Keratinocyte (primary cell): ENCODE measurements at regions not wholly inside any gene's neighbourhood (a gene's known extent, or its start where the extent isn't known, plus 50 kb on each side); places are given as distances from the start of the nearest gene placed in this dataset.

Experiments
- DNase-seq: peaks from one replicate; pipeline ENCODE4 v3.0.0-alpha.2; 2011; ENCODE audit warnings: low read depth, missing footprints, low spot score
- FAIRE-seq: peaks from 2 replicates; lab custom pipeline; 2011; peaks lifted over from hg19 to GRCh38; lab: Jason Lieb, UNC
- H2AFZ ChIP-seq: 2 replicates; pipeline ENCODE4 v1.6.0; 2012; ENCODE audit warnings: low read length, control low read depth, inconsistent platforms; ENCODE audit not compliant: control insufficient read depth
- H3K27ac ChIP-seq: 2 replicates; pipeline ENCODE4 v1.5.1; 2011; ENCODE audit warnings: low read length; ENCODE audit not compliant: control insufficient read depth, insufficient read depth
- H3K27me3 ChIP-seq: 3 replicates; pipeline ENCODE4 v1.6.0; 2011; ENCODE audit warnings: low read length; ENCODE audit not compliant: control insufficient read depth, insufficient read depth; ENCODE audit errors: extremely low read depth
- H3K36me3 ChIP-seq, 2 experiments: 2 replicates in 1 of 2; 3 replicates in 1 of 2; pipeline ENCODE4 v1.5.1; 2011; ENCODE audit warnings: low read length in 2 of 2, mild to moderate bottlenecking in 1 of 2; ENCODE audit not compliant: control insufficient read depth in 2 of 2, insufficient read depth in 2 of 2; ENCODE audit errors: extremely low read depth in 1 of 2
- H3K4me1 ChIP-seq: 3 replicates; pipeline ENCODE4 v1.5.1; 2011; ENCODE audit warnings: low read length; ENCODE audit not compliant: control insufficient read depth, insufficient read depth; ENCODE audit errors: extremely low read depth
- H3K4me2 ChIP-seq: 3 replicates; pipeline ENCODE4 v1.6.0; 2011; ENCODE audit warnings: low read depth, low read length; ENCODE audit not compliant: control insufficient read depth, insufficient read depth; ENCODE audit errors: extremely low read depth
- H3K4me3 ChIP-seq, 3 experiments: fragments of 200-600 bp in 1 of 3; sonication (generic) in 1 of 3; 2 replicates in 2 of 3; 3 replicates in 1 of 3; pipeline ENCODE4 v1.5.1; 2011 to 2016; ENCODE audit warnings: low read length in 3 of 3, mild to moderate bottlenecking in 3 of 3, control low read depth in 2 of 3, inconsistent platforms in 1 of 3, low read depth in 1 of 3, mixed read lengths in 1 of 3, mixed run types in 1 of 3, moderate library complexity in 1 of 3; ENCODE audit not compliant: control insufficient read depth in 2 of 3, insufficient read depth in 2 of 3; ENCODE audit errors: extremely low read depth in 1 of 3
- H3K79me2 ChIP-seq: 2 replicates; pipeline ENCODE4 v1.6.0; 2012; ENCODE audit warnings: low read length; ENCODE audit not compliant: control insufficient read depth, insufficient read depth
- H3K9ac ChIP-seq: 3 replicates; pipeline ENCODE4 v1.6.0; 2011; ENCODE audit warnings: low read length; ENCODE audit not compliant: control insufficient read depth, insufficient read depth; ENCODE audit errors: extremely low read depth
- H3K9me1 ChIP-seq: 3 replicates; pipeline ENCODE4 v1.6.0; 2011; ENCODE audit warnings: low read length; ENCODE audit not compliant: control insufficient read depth, insufficient read depth; ENCODE audit errors: extremely low read depth
- H3K9me3 ChIP-seq: 2 replicates; pipeline ENCODE4 v1.5.1; 2012; ENCODE audit warnings: low read depth, low read length; ENCODE audit not compliant: control insufficient read depth
- H4K20me1 ChIP-seq: 3 replicates; pipeline ENCODE4 v1.6.0; 2011; ENCODE audit warnings: low read length; ENCODE audit not compliant: control insufficient read depth, insufficient read depth; ENCODE audit errors: extremely low read depth
- CTCF ChIP-seq, 3 experiments: IDR thresholded peaks in 1 of 3; conservative IDR thresholded peaks in 1 of 3; optimal IDR thresholded peaks in 1 of 3; 2 replicates in 2 of 3; 3 replicates in 1 of 3; pipeline versions ENCODE3 to v1.5.1; 2011; ENCODE audit warnings: low read length in 3 of 3, mild to moderate bottlenecking in 3 of 3, moderate library complexity in 2 of 3, control low read depth in 1 of 3, inconsistent platforms in 1 of 3; ENCODE audit not compliant: insufficient read depth in 2 of 3; ENCODE audit errors: extremely low read depth in 1 of 3
- EZH2 ChIP-seq: IDR thresholded peaks from one replicate; pipeline ENCODE4 v1.6.1; 2012; ENCODE audit warnings: inconsistent platforms, mild to moderate bottlenecking, low read length, moderate library complexity
- dilution Hi-C: fragments of 300-500 bp; cut with MboI; formaldehyde crosslinking; loops from one replicate; pipeline ENCODE4 v1.7.0; 2020; ENCODE audit warnings: low sequenced_read_pairs; ENCODE audit not compliant: extremely low pct_ligation_motif_present

GRCh38 chr15:31498756-31499155 is 172.1 kb downstream of the KLF13 start:
- Histone ChIP-seq H3K9ac (no peak overlapping the region), H2AFZ (peak overlapping the region; percentile 44), H4K20me1 (no peaks in the 10 kb centered on the region), H3K36me3 (no peaks in the 10 kb centered on the region), H3K79me2 (no peaks in the 10 kb centered on the region), H3K4me2 (peak overlapping the region; percentile 61), H3K4me3 (no peak overlapping the region), H3K9me3 (no peaks in the 10 kb centered on the region), H3K27ac (no peak overlapping the region), H3K4me1 (peaks cover 11% of the 10 kb centered on the region), H3K27me3 (no peaks in the 10 kb centered on the region), H3K9me1 (no peaks in the 10 kb centered on the region)
- dilution Hi-C loops = no loop called here
- DNase-seq = no peak
- FAIRE-seq = no peak
- TF ChIP-seq EZH2 = no peak

GRCh38 chr15:31499236-31499952 is 172.8 kb downstream of the KLF13 start:
- FAIRE-seq = no peak
- dilution Hi-C loops = no loop called here

More at GRCh38 chr15:31499236-31499952, 172.8 kb downstream of the KLF13 start:
- H3K79me2 ChIP-seq = no peaks in the 10 kb centered on the region
- TF ChIP-seq EZH2 (no peak), CTCF (optimal IDR thresholded peaks at IDR 0.05 in 1 of 3, IDR thresholded peaks at IDR 0.05 in 1 of 3, conservative IDR thresholded peaks at IDR 0.05 in 1 of 3; ENCODE audit: extremely low read depth in 1 of 3, insufficient read depth in 2 of 3, low read length in 3 of 3) (no peak)
- no peaks in the 10 kb centered on the region for H3K9me3 ChIP-seq
- H3K27me3 ChIP-seq = no peaks in the 10 kb centered on the region
- DNase-seq = no peak
- H3K4me1 ChIP-seq = peaks cover 14% of the 10 kb centered on the region
- no peaks in the 10 kb centered on the region for H3K9me1 ChIP-seq
- peak overlapping the region; percentile 61 for H3K4me2 ChIP-seq
- no peak overlapping the region for H3K27ac ChIP-seq
- H3K36me3 ChIP-seq = no peaks in the 10 kb centered on the region
- no peak overlapping the region for H3K4me3 ChIP-seq
- no peaks in the 10 kb centered on the region for H4K20me1 ChIP-seq
- peak overlapping the region; percentile 44 for H2AFZ ChIP-seq
- no peak overlapping the region for H3K9ac ChIP-seq
